Posterior cingulate gyrus (tissue), 11 donors: ENCODE measurements at regions not wholly inside any gene's neighbourhood (a gene's known extent, or its start where the extent isn't known, plus 50 kb on each side); places are given as distances from the start of the nearest gene placed in this dataset.
"Not testable (repeated sequence)": the region's sequence is repeated elsewhere in the genome, so short reads cannot be mapped to it uniquely, and the experiment has no call there.

ENCODE experiments used
- DNase-seq, 10 donors: peaks; one replicate each; pipeline versions ENCODE4 v3.0.0 to v3.0.0-alpha.2; 2020 to 2021; ENCODE audit warnings: mixed read lengths in 3 of 10
- intact Hi-C: fragments of 100-400 bp; cut with DNase I; formaldehyde crosslinking; loops from one replicate; pipeline ENCODE4 v1.15.1; 2023

- peak in 1 of 10 donors; percentile 75 for DNase-seq
- intact Hi-C loops, result no loop called here
Observed at GRCh38 chr6:22349051-22349450, 52.2 kb upstream of the PRL start.

- no peak for DNase-seq
- intact Hi-C loops, result no loop called here
Observed at GRCh38 chr6:22349528-22349927, 52.7 kb upstream of the PRL start.

GRCh38 chr6:22350109-22350508, 53.3 kb upstream of the PRL start:
- intact Hi-C loops, result no loop called here

GRCh38 chr6:22353101-22353500, 56.3 kb upstream of the PRL start:
- intact Hi-C loops, result no loop called here
- no peak for DNase-seq

More at GRCh38 chr6:22350109-22350508, 53.3 kb upstream of the PRL start:
- no peak for DNase-seq

- intact Hi-C loops, result no loop called here
- peak in 1 of 10 donors; percentile 79 for DNase-seq
Observed at GRCh38 chr6:22356362-22356940, 59.6 kb upstream of the PRL start.

- no peak for DNase-seq
- intact Hi-C loops, result no loop called here
Observed at GRCh38 chr6:22357724-22358189, 60.9 kb upstream of the PRL start.

- peak in 1 of 10 donors; percentile 41 for DNase-seq
- intact Hi-C loops, result no loop called here
Observed at GRCh38 chr6:22361576-22361975, 64.7 kb upstream of the PRL start.

GRCh38 chr6:22362361-22362760, 65.5 kb upstream of the PRL start:
- intact Hi-C loops, result no loop called here
- DNase-seq, result no peak

- no peak for DNase-seq
Observed at GRCh38 chr6:22363166-22363713, 66.4 kb upstream of the PRL start.

GRCh38 chr6:22363714-22364239, 66.9 kb upstream of the PRL start:
- intact Hi-C loops, result no loop called here
- peak in 1 of 10 donors; percentile 66 for DNase-seq

More at GRCh38 chr6:22363166-22363713, 66.4 kb upstream of the PRL start:
- intact Hi-C loops, result no loop called here

GRCh38 chr6:22364306-22364705, 67.5 kb upstream of the PRL start:
- no peak for DNase-seq
- intact Hi-C loops, result no loop called here

- no peak for DNase-seq
- intact Hi-C loops, result no loop called here
Observed at GRCh38 chr6:22366214-22366613, 69.4 kb upstream of the PRL start.

- DNase-seq, result no peak
Observed at GRCh38 chr6:22367346-22367745, 70.5 kb upstream of the PRL start.

GRCh38 chr6:22368794-22369193, 72.0 kb upstream of the PRL start:
- intact Hi-C loops, result no loop called here
- peak in 1 of 10 donors; percentile 44 for DNase-seq

More at GRCh38 chr6:22367346-22367745, 70.5 kb upstream of the PRL start:
- intact Hi-C loops, result no loop called here

GRCh38 chr6:22372922-22373321, 76.1 kb upstream of the PRL start:
- DNase-seq, result no peak
- intact Hi-C loops, result no loop called here

GRCh38 chr6:22374950-22375349, 78.1 kb upstream of the PRL start:
- DNase-seq, intact Hi-C loops: not testable (repeated sequence)

- intact Hi-C loops, DNase-seq: not testable (repeated sequence)
Observed at GRCh38 chr6:22376293-22376692, 79.5 kb upstream of the PRL start.

GRCh38 chr6:22378536-22378935, 81.7 kb upstream of the PRL start:
- intact Hi-C loops, DNase-seq: not testable (repeated sequence)

GRCh38 chr6:22380236-22380635, 83.4 kb upstream of the PRL start:
- intact Hi-C loops, result no loop called here
- DNase-seq, result peak in 1 of 10 donors; percentile 72

GRCh38 chr6:22381845-22382544, 85.2 kb upstream of the PRL start:
- intact Hi-C loops, result no loop called here
- DNase-seq, result no peak

- DNase-seq, result no peak
- intact Hi-C loops, result no loop called here
Observed at GRCh38 chr6:22383016-22383415, 86.2 kb upstream of the PRL start.
